HepG2 (cell line): ENCODE measurements at regions not wholly inside any gene's neighbourhood (a gene's known extent, or its start where the extent isn't known, plus 50 kb on each side); places are given as distances from the start of the nearest gene placed in this dataset.

Source experiments
- ATAC-seq: fragments of 200-7000 bp; cut with Tn5 transposase; 3 replicates; pipeline ENCODE4 v1.9.1; 2020; ENCODE audit warnings: mild to moderate bottlenecking, moderate library complexity
- BruUV-seq: library from RNA; stranded (reverse); fragments of 400-500 nt; replicated peaks from 2 replicates; lab custom pipeline; 2021; lab: Mats Ljungman, UMichigan
- CTCF ChIA-PET: fragments of 300-600 bp; formaldehyde crosslinking; extraction: SDS; loops from one replicate; lab custom pipeline; 2021; ENCODE audit warnings: low total read pairs, inconsistent platforms, low intra/inter-chr PET ratio; lab: Yijun Ruan, JAX
- POLR2A ChIA-PET: fragments of 350-600 bp; sonication (Branson Sonifier 250); formaldehyde crosslinking; loops from one replicate; lab custom pipeline; 2020; ENCODE audit warnings: antibody characterized with exemption, inconsistent platforms; lab: Yijun Ruan, JAX
- DNase-seq: peaks from one replicate; pipeline ENCODE4 v3.0.0-alpha.2; 2015; ENCODE audit warnings: low spot score
- FAIRE-seq: peaks from 3 replicates; lab custom pipeline; 2011; peaks lifted over from hg19 to GRCh38; lab: Jason Lieb, UNC
- H2AFZ ChIP-seq: one replicate; pipeline ENCODE4 v1.6.1; 2011; ENCODE audit warnings: low read length, inconsistent platforms
- H3K27ac ChIP-seq: fragments of 300-600 bp; 3 replicates; pipeline ENCODE4 v1.8.0; 2011; ENCODE audit warnings: mixed run types, mild to moderate bottlenecking, mixed read lengths, low read length, inconsistent platforms; ENCODE audit not compliant: insufficient read depth; ENCODE audit errors: extremely low read length
- H3K27me3 ChIP-seq, 2 experiments: fragments of 200-600 bp in 1 of 2; 2 replicates in 1 of 2; 3 replicates in 1 of 2; pipeline versions ENCODE4 v1.6.0 to v1.8.0; 2011; ENCODE audit warnings: low read length in 2 of 2, mild to moderate bottlenecking in 2 of 2, moderate library complexity in 2 of 2, inconsistent platforms in 1 of 2; ENCODE audit not compliant: insufficient read depth in 2 of 2, control insufficient read depth in 1 of 2
- H3K36me3 ChIP-seq, 2 experiments: fragments of 200-600 bp in 1 of 2; replicated peaks in 1 of 2; 2 replicates in 1 of 2; 3 replicates in 1 of 2; pipeline versions ENCODE4 v1.5.1 to v1.8.0; 2011; ENCODE audit warnings: low read length in 2 of 2, inconsistent platforms in 1 of 2; ENCODE audit not compliant: insufficient read depth in 2 of 2, control insufficient read depth in 1 of 2
- H3K4me1 ChIP-seq: 2 replicates; pipeline ENCODE4 v1.5.1; 2012; ENCODE audit warnings: low read length, inconsistent platforms; ENCODE audit not compliant: insufficient read depth
- H3K4me2 ChIP-seq: 2 replicates; pipeline ENCODE4 v1.6.0; 2011; ENCODE audit warnings: low read depth, low read length, inconsistent platforms
- H3K4me3 ChIP-seq, 3 experiments: fragments of 200-600 bp in 1 of 3; sonication (generic), shearing (Covaris generic) in 1 of 3; replicated peaks in 1 of 3; 2 replicates each; pipeline ENCODE4 v1.5.1; 2011 to 2016; ENCODE audit warnings: low read length in 3 of 3, inconsistent platforms in 2 of 3, low read depth in 2 of 3, mild to moderate bottlenecking in 2 of 3, control low read depth in 1 of 3, mixed read lengths in 1 of 3; ENCODE audit not compliant: insufficient read depth in 1 of 3
- H3K79me2 ChIP-seq: one replicate; pipeline ENCODE4 v1.6.1; 2011; ENCODE audit warnings: low read length, inconsistent platforms; ENCODE audit not compliant: insufficient read depth
- H3K9ac ChIP-seq: 2 replicates; pipeline ENCODE4 v1.6.0; 2011; ENCODE audit warnings: mild to moderate bottlenecking, low read depth, low read length, inconsistent platforms; ENCODE audit not compliant: insufficient read depth
- H3K9me3 ChIP-seq: 2 replicates; pipeline ENCODE4 v1.5.1; 2012; ENCODE audit warnings: mild to moderate bottlenecking, low read length
- H4K20me1 ChIP-seq: 2 replicates; pipeline ENCODE4 v1.6.0; 2011; ENCODE audit warnings: inconsistent platforms, mild to moderate bottlenecking, low read length, moderate library complexity; ENCODE audit not compliant: insufficient read depth
- CENPT ChIP-seq: sonication (generic); formaldehyde crosslinking; IDR thresholded peaks from 2 replicates; pipeline ENCODE4 v1.8.0; 2022; ENCODE audit warnings: low read depth, mild to moderate bottlenecking, moderate library complexity, missing genetic modification reagents
- HMG20A ChIP-seq: IDR thresholded peaks from 2 replicates; pipeline ENCODE4 v1.6.1; 2016; ENCODE audit warnings: borderline replicate concordance
- IKZF1 ChIP-seq: fragments of 450-650 bp; IDR thresholded peaks from 2 replicates; pipeline ENCODE4 v1.7.1; 2016
- NKX3-1 ChIP-seq: sonication (generic); formaldehyde crosslinking; IDR thresholded peaks from 2 replicates; pipeline ENCODE4 v1.5.0; 2020; ENCODE audit warnings: missing genetic modification reagents
- SAFB2 ChIP-seq: sonication (generic); formaldehyde crosslinking; IDR thresholded peaks from 2 replicates; pipeline ENCODE4 v1.5.1; 2020; ENCODE audit warnings: missing genetic modification reagents, low read depth, mild to moderate bottlenecking, borderline replicate concordance
- STAT5B ChIP-seq: sonication (generic); formaldehyde crosslinking; IDR thresholded peaks from 2 replicates; pipeline ENCODE4 v1.4.0; 2020; ENCODE audit warnings: missing genetic modification reagents
- ZBTB7A ChIP-seq: sonication (generic); formaldehyde crosslinking; IDR thresholded peaks from 2 replicates; pipeline ENCODE4 v1.8.0; 2022; ENCODE audit warnings: mild to moderate bottlenecking, missing genetic modification reagents
- ZFP82 ChIP-seq: sonication (generic); formaldehyde crosslinking; IDR thresholded peaks from 2 replicates; pipeline ENCODE4 v1.5.1; 2020; ENCODE audit warnings: mild to moderate bottlenecking, missing genetic modification reagents, borderline replicate concordance
- ZNF317 ChIP-seq: sonication (generic); formaldehyde crosslinking; IDR thresholded peaks from 2 replicates; pipeline ENCODE4 v1.5.0; 2020; ENCODE audit warnings: mild to moderate bottlenecking, missing genetic modification reagents
- ZNF510 ChIP-seq: sonication (generic); formaldehyde crosslinking; IDR thresholded peaks from 2 replicates; pipeline ENCODE4 v1.4.0; 2020; ENCODE audit warnings: low read depth, mild to moderate bottlenecking, missing genetic modification reagents
- ZNF772 ChIP-seq: sonication (generic); formaldehyde crosslinking; IDR thresholded peaks from 2 replicates; pipeline ENCODE4 v1.5.0; 2020; ENCODE audit warnings: mild to moderate bottlenecking, missing genetic modification reagents
- ZNF878 ChIP-seq: sonication (generic); formaldehyde crosslinking; IDR thresholded peaks from 2 replicates; pipeline ENCODE4 v1.8.1; 2023; ENCODE audit warnings: mild to moderate bottlenecking, missing genetic modification reagents, moderate library complexity
- WGBS: methylation state at CpG from one replicate; pipeline ENCODE4 v1.1.6; 2017; ENCODE audit warnings: low lambda C conversion rate; 5-methylcytosine and 5-hydroxymethylcytosine counted together
- in situ Hi-C: cut with HindIII; loops from 2 replicates; pipeline ENCODE4 v1.10.0; 2017; ENCODE audit warnings: low pct_unique_long_range_greater_than_20kb; ENCODE audit not compliant: extremely low pct_ligation_motif_present
- intact Hi-C: fragments of 100-400 bp; cut with micrococcal nuclease; formaldehyde crosslinking; loops from one replicate; pipeline ENCODE4 v1.10.0; 2022; ENCODE audit not compliant: unreplicated experiment

- Histone ChIP-seq H3K4me2 (no peak overlapping the region), H3K27me3 (no peaks in the 10 kb centered on the region), H3K4me1 (no peaks in the 10 kb centered on the region), H3K9me3 (peaks cover 82% of the 10 kb centered on the region), H4K20me1 (no peaks in the 10 kb centered on the region), H3K27ac (no peak overlapping the region), H3K36me3 (no peaks in the 10 kb centered on the region), H3K79me2 (no peaks in the 10 kb centered on the region), H3K4me3 (no peak overlapping the region), H2AFZ (no peak overlapping the region), H3K9ac (no peak overlapping the region)
- WGBS: 0% methylated on average over 2 of the region's 2 CpGs
- DNase-seq (no peak), FAIRE-seq (no peak), ATAC-seq (no peak)
- BruUV-seq: no TSS peak
- in situ Hi-C loops: no loop called here
- intact Hi-C loops: no loop called here
- CTCF ChIA-PET: no interaction called here
- POLR2A ChIA-PET: no interaction called here
- TF ChIP-seq ZNF317 (CRISPR knock-in tag): no peak
- no peak for TF ChIP-seq ZNF772 (CRISPR knock-in tag)
- no peak for TF ChIP-seq CENPT (CRISPR knock-in tag)
- no peak for TF ChIP-seq STAT5B (CRISPR knock-in tag)
- TF ChIP-seq HMG20A (CRISPR knock-in tag): no peak
- TF ChIP-seq ZNF878 (CRISPR knock-in tag): no peak
Measured at GRCh38 chr10:106338486-106338885, 826.0 kb downstream of the SORCS1 start.

GRCh38 chr10:106336874-106337273, 827.6 kb downstream of the SORCS1 start:
- ATAC-seq (no peak), FAIRE-seq (no peak), DNase-seq (no peak)
- WGBS: 48% methylated on average over 5 of the region's 5 CpGs
- BruUV-seq: no TSS peak
- CTCF ChIA-PET: no interaction called here
- Histone ChIP-seq H3K4me1 (no peaks in the 10 kb centered on the region), H3K27ac (no peak overlapping the region), H4K20me1 (no peaks in the 10 kb centered on the region), H3K9ac (no peak overlapping the region), H3K9me3 (peaks cover 80% of the 10 kb centered on the region), H2AFZ (no peak overlapping the region), H3K4me3 (no peak overlapping the region), H3K27me3 (no peaks in the 10 kb centered on the region), H3K79me2 (no peaks in the 10 kb centered on the region), H3K4me2 (no peak overlapping the region), H3K36me3 (no peaks in the 10 kb centered on the region)
- POLR2A ChIA-PET: no interaction called here
- in situ Hi-C loops: no loop called here
- intact Hi-C loops: no loop called here
- TF ChIP-seq ZBTB7A (CRISPR knock-in tag) (no peak), ZFP82 (CRISPR knock-in tag) (no peak), IKZF1 (no peak), NKX3-1 (CRISPR knock-in tag) (no peak), ZNF510 (CRISPR knock-in tag) (no peak), SAFB2 (CRISPR knock-in tag) (no peak)
